ENCODE measurements at regions not wholly inside any gene's neighbourhood (a gene's known extent, or its start where the extent isn't known, plus 50 kb on each side); places are given as distances from the start of the nearest gene placed in this dataset.
A peak's percentile ranks its signal among the peaks of the same experiment; 100 is the strongest.

GRCh38 chr6:132244744-132245143 lies 156.5 kb downstream of the MOXD1 start:
- no peak for DNase-seq

- no peak for DNase-seq
Observed at GRCh38 chr6:132236744-132237143, 164.5 kb downstream of the MOXD1 start.

DNA sequence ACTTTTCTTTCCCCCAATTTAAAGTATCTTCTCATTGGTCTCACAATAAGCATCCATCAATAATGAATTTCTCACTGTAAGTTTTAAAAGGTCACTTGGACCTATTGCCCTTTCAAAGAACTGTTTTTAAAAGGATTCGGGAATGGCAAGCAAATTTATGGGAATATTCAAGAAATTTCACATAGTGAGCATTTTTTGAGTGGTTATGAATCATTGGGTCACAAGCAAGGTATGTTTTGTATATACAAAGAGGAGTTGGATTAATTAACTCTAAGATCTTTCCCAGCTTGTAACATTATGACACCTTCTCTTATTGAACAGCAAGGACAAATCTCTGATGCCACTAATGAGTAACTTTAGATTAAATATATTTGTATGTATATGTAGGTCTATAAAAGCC lies 165.0 kb downstream of the MOXD1 start:
- no peak for DNase-seq

DNA sequence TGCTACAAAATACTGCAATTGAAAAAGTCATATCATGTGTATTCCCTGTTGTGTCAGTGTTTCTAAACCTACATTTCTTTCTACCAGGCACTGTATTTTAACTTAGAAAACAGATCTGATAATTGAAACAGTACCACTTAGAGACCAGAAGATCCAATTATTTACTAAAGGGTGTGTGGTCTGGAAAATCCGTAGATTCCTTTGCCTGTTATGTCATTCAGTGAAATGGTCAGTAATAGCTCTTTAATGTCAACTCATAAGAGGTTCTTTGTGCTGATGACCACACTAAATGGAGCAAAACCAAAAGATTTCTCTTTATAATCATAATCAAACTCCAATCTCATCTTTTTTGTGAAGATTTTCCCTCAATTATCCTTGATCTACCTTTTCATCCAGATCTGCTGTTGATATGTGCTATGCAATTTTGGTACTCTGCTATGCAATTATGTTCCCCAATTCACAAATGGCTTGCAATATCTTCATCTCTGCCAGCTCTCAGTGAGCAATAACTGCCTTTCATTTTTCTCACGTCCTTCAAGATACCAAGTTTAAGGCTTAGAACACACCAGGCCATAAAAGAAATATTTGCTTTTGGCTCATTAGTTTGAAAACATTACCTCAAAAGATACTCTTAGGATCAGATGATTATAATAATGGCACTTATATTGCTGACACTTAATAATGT lies 165.5 kb downstream of the MOXD1 start:
- no peak for DNase-seq

GRCh38 chr6:132234356-132234755 lies 166.9 kb downstream of the MOXD1 start:
- no peak for DNase-seq

GRCh38 chr6:132231121-132231884 lies 170.0 kb downstream of the MOXD1 start:
- DNase-seq = no peak

DNA sequence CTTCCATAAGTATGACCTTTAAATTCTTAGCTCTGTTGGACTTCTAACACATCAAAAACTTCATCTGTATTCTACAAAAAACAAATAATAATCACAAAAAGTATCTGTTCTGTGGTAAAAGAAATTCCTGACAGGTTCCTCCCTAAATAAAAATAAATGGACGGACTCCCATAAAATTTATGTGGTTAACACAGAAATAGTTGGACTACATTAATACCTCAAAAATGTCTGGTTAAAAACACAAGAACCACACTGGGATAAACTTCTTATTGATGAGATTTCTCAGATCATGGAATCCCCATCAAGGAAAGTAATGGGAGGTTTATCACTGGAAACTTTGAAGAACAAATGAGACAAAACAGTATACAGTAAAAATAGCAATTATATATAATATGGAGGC lies 172.4 kb downstream of the MOXD1 start:
- DNase-seq = no peak

DNA sequence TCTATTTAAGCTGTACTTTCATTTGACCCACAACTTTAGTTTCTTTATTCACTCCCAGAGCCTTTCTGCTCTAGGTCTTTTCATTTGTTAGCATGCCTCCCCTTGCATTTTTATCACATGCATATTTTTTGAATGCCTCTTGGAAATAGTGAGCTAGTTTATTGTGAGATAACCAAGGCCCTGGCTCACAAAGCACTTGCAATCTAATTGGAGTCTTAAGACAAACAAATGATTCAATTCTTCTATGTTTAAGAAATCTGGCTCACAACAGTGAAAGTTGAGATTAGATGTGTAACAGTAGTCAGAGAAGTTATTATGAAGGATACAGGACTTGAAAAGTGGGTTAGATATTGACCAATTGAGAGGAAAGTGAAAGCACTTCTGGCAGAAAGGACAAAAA lies 173.4 kb downstream of the MOXD1 start:
- DNase-seq = no peak

DNA sequence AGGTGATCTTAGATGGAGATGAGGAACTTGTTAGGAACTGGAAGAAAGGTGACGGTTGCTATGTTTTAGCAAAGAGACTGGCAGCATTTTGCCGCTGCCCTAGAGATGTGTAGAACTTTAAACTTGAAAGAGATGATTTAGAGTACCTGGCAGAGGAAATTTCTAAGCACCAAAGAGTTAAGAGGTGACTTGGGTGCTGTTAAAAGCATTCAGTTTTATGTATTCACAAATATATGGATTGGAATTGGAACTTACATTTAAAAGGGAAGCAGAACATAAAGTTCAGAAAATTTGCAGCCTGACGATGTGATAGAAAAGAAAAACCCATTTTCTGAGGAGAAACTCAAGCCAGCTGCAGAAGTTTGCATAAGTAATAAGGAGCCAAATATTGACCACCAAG lies 176.3 kb downstream of the MOXD1 start:
- no peak for DNase-seq

DNA sequence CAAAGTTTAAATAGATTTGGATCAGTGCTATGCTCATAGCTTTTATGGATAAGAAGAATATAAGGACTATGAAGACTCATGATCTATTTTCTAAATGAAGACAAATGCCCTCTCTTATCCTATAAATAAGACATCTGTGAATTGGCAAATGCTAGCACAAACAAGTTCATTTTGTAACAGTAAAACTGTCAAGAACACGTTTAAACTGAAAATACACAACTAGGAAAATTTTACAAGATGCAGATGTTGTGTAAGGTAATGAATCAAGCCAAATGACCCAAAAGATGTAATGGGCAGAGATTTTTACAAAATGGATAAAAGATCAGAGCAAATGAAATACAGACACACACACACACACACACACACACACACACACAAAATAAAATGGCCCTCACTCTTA lies 180.5 kb downstream of the MOXD1 start:
- no peak for DNase-seq

DNA sequence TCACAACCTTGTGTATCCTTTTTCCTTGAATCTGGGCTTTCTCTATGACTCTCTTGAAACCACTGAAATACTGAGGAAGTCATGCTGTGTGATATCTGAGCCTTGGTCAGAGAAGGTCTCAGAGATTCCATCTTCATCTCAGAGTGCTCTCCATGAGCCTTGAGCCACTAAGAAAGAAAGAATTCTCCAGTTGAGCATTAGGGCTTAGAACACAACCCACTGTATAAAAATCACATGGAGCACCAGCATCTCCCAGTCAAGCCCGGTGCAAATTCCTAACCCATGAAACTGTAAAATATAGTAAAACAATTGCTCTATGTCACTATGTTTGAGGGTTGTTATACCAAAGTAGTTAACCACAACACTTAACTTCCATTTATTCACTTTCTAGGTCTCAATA lies 181.4 kb downstream of the MOXD1 start:
- DNase-seq = no peak

GRCh38 chr6:132218059-132218696 lies 183.1 kb downstream of the MOXD1 start:
- DNase-seq = peak; percentile 15

DNA sequence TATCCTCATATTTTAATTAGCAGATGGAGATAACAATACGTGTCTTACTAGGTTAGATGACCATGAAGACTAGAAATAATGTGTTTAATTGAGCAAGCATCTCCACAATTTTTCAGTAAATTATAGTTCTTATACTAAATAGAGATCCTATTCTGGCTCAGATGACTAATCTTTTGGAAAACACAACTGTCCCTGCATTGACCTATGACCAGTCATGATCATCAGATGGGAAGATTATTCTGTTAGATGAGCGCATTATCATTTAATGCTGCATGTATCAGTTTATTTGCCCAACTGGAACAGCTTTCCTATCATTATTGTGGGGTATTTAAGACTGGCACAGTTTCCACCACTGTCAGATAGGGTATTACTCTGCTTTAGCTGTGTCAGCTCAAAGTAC lies 185.5 kb downstream of the MOXD1 start:
- DNase-seq = no peak

- no peak for DNase-seq
Observed at GRCh38 chr6:132214716-132215115, 186.6 kb downstream of the MOXD1 start.

GRCh38 chr6:132213732-132214131 lies 187.5 kb downstream of the MOXD1 start:
- DNase-seq = no peak

DNA sequence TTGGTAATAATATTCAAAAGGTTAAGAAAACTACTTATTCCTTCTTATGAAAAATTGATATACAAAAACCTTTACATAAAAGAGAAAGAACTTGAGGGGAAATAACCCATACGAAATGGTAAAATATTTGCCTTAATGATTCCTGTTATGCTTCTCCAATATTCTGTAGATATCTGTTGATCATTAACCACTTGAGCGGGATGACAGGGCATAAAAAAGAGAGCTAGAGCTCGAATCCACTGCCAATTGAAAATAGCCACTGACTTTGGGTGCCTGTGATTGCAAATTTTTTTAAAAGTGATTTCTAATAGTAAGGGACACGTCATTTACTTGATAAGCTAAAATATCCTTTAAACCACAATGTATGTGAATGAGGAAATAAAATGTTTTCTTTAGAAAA lies 188.1 kb downstream of the MOXD1 start:
- DNase-seq = no peak

GRCh38 chr6:132210886-132211563 lies 190.2 kb downstream of the MOXD1 start:
- no peak for DNase-seq

DNA sequence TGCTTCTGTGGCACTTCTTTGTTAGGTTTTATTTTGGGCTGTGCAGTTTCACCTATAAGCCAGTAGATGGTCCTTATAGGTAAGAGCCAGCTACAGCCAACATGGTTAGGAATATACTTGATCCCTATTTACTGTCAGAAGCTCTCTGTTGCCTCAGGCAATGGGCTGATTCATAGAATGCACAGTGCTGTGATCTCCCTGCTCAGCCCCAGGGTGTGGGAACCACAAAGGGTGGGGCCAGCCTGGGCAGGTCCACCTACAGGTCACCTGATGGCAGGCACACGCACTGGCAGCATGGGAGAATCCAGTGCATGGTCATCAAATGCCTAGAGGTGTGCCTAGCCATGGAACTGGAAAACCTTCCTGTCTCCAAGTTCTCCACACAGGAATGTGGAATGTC lies 191.9 kb downstream of the MOXD1 start:
- no peak for DNase-seq

- DNase-seq = no peak
Observed at GRCh38 chr6:132207991-132208390, 193.3 kb downstream of the MOXD1 start.

- no peak for DNase-seq
Observed at GRCh38 chr6:132205946-132206345, 195.3 kb downstream of the MOXD1 start.

GRCh38 chr6:132204591-132204990 lies 196.7 kb downstream of the MOXD1 start:
- no peak for DNase-seq

DNA sequence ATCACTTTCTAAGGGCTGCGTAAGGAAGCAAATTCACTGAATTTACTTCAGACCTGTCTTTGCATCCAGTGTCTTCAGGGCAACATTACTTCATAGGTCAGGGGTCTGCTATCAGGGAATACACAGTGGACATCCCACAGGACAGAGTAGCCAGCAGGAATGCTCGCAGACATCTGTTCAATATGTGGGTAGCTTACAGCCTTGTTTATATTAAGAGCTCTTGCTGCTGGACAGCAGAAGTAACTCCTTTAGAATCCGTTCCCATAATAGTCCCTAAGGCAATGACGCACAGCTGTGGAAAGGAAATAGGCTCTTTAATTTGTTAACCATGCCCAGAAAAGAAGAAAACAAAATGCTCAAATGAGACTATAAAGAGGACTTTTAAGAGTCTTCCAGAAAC lies 198.7 kb downstream of the MOXD1 start:
- DNase-seq = no peak

GRCh38 chr6:132199343-132199742 lies 201.9 kb downstream of the MOXD1 start:
- DNase-seq = no peak

GRCh38 chr6:132198896-132199295 lies 202.4 kb downstream of the MOXD1 start:
- DNase-seq = no peak
